ENCODE measurements at regions not wholly inside any gene's neighbourhood (a gene's known extent, or its start where the extent isn't known, plus 50 kb on each side); places are given as distances from the start of the nearest gene placed in this dataset.

- TF ChIP-seq CTCF (conservative IDR thresholded peaks at IDR 0.05 in 1 of 2, IDR thresholded peaks at IDR 0.05 in 1 of 2; ENCODE audit: extremely low read depth in 1 of 2, insufficient read depth in 1 of 2, low read depth in 1 of 2, low read length in 2 of 2) (no peak), EZH2 (IDR thresholded peaks at IDR 0.05; ENCODE audit: borderline replicate concordance, low read length) (no peak)
These were observed 177.9 kb downstream of the SATB1 start for GRCh38 chr3:18247139-18247695.
